OCI-LY3 (cell line): ENCODE measurements at regions not wholly inside any gene's neighbourhood (a gene's known extent, or its start where the extent isn't known, plus 50 kb on each side); places are given as distances from the start of the nearest gene placed in this dataset.
A peak's percentile ranks its signal among the peaks of the same experiment; 100 is the strongest.
"Not testable (repeated sequence)": the region's sequence is repeated elsewhere in the genome, so short reads cannot be mapped to it uniquely, and the experiment has no call there.

ENCODE experiments used
- H2AFZ ChIP-seq: fragments of 200-600, 300-600 bp; shearing (Covaris generic); 2 replicates; pipeline ENCODE4 v1.6.0; 2014; ENCODE audit warnings: antibody characterized with exemption, low read depth, low read length
- H3K27ac ChIP-seq: fragments of 200-600, 300-600 bp; sonication (generic); 2 replicates; pipeline ENCODE4 v1.5.1; 2014; ENCODE audit warnings: mild to moderate bottlenecking, low read length, moderate library complexity, mixed read lengths
- H3K27me3 ChIP-seq: fragments of 200-600, 300-600 bp; sonication (generic); 2 replicates; pipeline ENCODE4 v1.6.1; 2014; ENCODE audit warnings: low read depth, low read length, mixed read lengths
- H3K36me3 ChIP-seq: fragments of 200-600, 300-600 bp; sonication (generic); replicated peaks from 2 replicates; pipeline ENCODE3; 2014; ENCODE audit warnings: low read depth, low read length, mixed read lengths
- H3K4me1 ChIP-seq: fragments of 300-600, 200-600 bp; sonication (generic); 2 replicates; pipeline ENCODE4 v1.6.1; 2014; ENCODE audit warnings: low read length, mixed read lengths
- H3K4me2 ChIP-seq: fragments of 200-600, 300-600 bp; sonication (generic); 2 replicates; pipeline ENCODE4 v1.6.1; 2014; ENCODE audit warnings: low read length, mixed read lengths
- H3K4me3 ChIP-seq: fragments of 300-600, 200-600 bp; sonication (generic); 2 replicates; pipeline ENCODE4 v1.5.1; 2014; ENCODE audit warnings: antibody characterized with exemption, mild to moderate bottlenecking, low read length, moderate library complexity
- H3K79me2 ChIP-seq: fragments of 300-600, 200-600 bp; shearing (Covaris generic); 2 replicates; pipeline ENCODE4 v1.6.1; 2014; ENCODE audit warnings: mild to moderate bottlenecking, low read length, mixed read lengths
- H3K9ac ChIP-seq: fragments of 300-600, 200-600 bp; shearing (Covaris generic); 2 replicates; pipeline ENCODE4 v1.6.0; 2014; ENCODE audit warnings: mild to moderate bottlenecking, low read length, moderate library complexity
- H3K9me3 ChIP-seq: fragments of 200-600, 300-600 bp; shearing (Covaris generic); 2 replicates; pipeline ENCODE4 v1.6.1; 2014; ENCODE audit warnings: low read length, mixed read lengths; ENCODE audit not compliant: insufficient read depth
- H4K20me1 ChIP-seq: fragments of 200-600, 300-600 bp; sonication (generic); 2 replicates; pipeline ENCODE4 v1.6.1; 2016; ENCODE audit warnings: low read length, mixed read lengths; ENCODE audit not compliant: insufficient read depth
- CTCF ChIP-seq: fragments of 200-600, 300-600 bp; sonication (generic); IDR thresholded peaks from 2 replicates; pipeline ENCODE4 v1.5.1; 2014; ENCODE audit warnings: antibody characterized with exemption, low read length, low read depth
- EZH2phosphoT487 ChIP-seq: fragments of 200-600 bp; shearing (Covaris generic); IDR thresholded peaks from 2 replicates; pipeline ENCODE4 v1.6.1; 2018; ENCODE audit warnings: antibody characterized with exemption, mixed run types, low read depth

- Histone ChIP-seq H3K4me2 (no peak overlapping the region), H4K20me1 (no peaks in the 10 kb centered on the region), H3K27me3 (no peaks in the 10 kb centered on the region), H2AFZ (no peak overlapping the region), H3K9me3 (no peaks in the 10 kb centered on the region), H3K4me1 (peaks cover 3% of the 10 kb centered on the region; the same call in 1 of the 2 replicates), H3K79me2 (no peaks in the 10 kb centered on the region), H3K4me3 (no peak overlapping the region), H3K27ac (no peak overlapping the region), H3K9ac (no peak overlapping the region), H3K36me3 (no peaks in the 10 kb centered on the region)
- no peak for TF ChIP-seq EZH2phosphoT487
- TF ChIP-seq CTCF, result no peak
These were observed 109.4 kb upstream of the ZNF92 start for GRCh38 chr7:65264258-65264657.

- H3K4me3 ChIP-seq, H3K4me1 ChIP-seq, H3K27ac ChIP-seq, H3K9ac ChIP-seq, H3K27me3 ChIP-seq, H4K20me1 ChIP-seq, H3K36me3 ChIP-seq, H2AFZ ChIP-seq, H3K79me2 ChIP-seq, H3K9me3 ChIP-seq, H3K4me2 ChIP-seq: not testable (repeated sequence)
These were observed 113.0 kb upstream of the ZNF92 start for GRCh38 chr7:65260673-65261072.

GRCh38 chr7:65259864-65260525 lies 113.7 kb upstream of the ZNF92 start:
- H3K27me3 ChIP-seq, H3K9me3 ChIP-seq, H2AFZ ChIP-seq: not testable (repeated sequence)

DNA sequence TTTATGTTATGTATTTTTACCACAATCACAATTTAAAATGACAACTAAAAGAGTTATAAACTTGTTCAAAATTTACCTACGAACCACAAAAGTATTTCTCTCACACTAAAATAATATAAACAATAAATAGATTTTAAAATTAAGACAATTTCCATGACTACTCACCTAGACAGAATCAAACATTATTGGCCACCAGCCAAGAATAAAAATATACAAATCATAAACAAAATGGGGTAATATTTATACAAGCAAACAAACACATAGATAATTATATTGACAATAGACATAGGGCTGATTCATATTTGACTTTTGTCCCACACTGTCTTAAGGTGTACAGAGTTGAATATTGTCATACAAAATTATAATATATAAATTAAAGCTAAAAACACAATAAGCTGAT lies 119.6 kb upstream of the ZNF92 start:
- Histone ChIP-seq H3K79me2 (no peaks in the 10 kb centered on the region), H3K36me3 (no peaks in the 10 kb centered on the region), H3K4me3 (no peak overlapping the region), H3K27me3 (no peaks in the 10 kb centered on the region), H3K9ac (no peak overlapping the region), H3K9me3 (no peaks in the 10 kb centered on the region), H3K4me2 (no peak overlapping the region), H3K4me1 (no peaks in the 10 kb centered on the region), H4K20me1 (no peaks in the 10 kb centered on the region), H3K27ac (no peak overlapping the region), H2AFZ (no peak overlapping the region)
- TF ChIP-seq EZH2phosphoT487 (no peak), CTCF (no peak)

More at GRCh38 chr7:65259864-65260525, 113.7 kb upstream of the ZNF92 start:
- H4K20me1 ChIP-seq, H3K27ac ChIP-seq, H3K4me2 ChIP-seq, H3K4me3 ChIP-seq, H3K79me2 ChIP-seq, H3K9ac ChIP-seq, H3K36me3 ChIP-seq, H3K4me1 ChIP-seq: not testable (repeated sequence)

DNA sequence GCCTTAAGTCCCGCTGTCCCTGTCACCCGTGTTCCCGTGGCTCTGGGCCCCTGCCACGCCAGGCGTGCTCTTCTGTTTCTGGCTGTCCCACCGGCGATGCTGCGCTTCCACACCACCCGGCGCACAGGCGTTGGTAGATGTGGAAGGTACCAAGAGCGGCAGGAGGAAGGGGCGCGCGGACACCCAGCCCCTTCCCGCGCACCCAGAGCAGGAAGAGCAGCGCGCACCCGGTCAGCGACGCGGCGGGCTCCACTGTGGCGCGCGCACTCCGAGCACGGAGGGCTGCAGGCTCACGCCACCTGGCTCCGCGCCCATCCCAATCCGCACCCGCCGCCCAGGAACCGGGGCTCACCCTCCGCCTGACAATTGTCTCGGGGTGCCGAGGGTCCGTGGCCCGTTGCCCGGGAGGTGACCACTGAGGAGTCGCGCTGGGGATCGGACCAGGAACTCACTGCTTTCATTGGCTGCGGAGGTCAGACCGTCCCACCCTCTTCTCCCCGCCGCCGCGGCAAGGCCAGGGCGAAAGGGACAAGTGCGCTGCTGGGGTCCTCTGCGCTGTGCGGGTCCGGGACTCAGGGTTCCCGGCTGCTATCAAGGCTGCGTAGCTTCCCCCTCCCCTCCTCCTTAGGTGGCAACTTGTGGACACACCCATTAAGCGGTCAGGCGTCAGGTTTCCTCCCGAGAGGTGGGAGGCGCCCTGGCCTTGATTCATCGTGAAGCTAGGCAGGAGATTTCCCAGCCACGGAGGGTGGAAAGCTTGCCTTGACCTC lies 121.6 kb upstream of the ZNF92 start:
- Histone ChIP-seq H3K9ac (peak overlapping the region; percentile 69), H3K9me3 (no peaks in the 10 kb centered on the region), H2AFZ (peak overlapping the region; percentile 96), H4K20me1 (no peaks in the 10 kb centered on the region), H3K4me3 (peak overlapping the region; percentile 91), H3K4me1 (no peaks in the 10 kb centered on the region), H3K27ac (no peak overlapping the region), H3K79me2 (no peaks in the 10 kb centered on the region), H3K27me3 (no peaks in the 10 kb centered on the region), H3K36me3 (no peaks in the 10 kb centered on the region), H3K4me2 (peak overlapping the region; percentile 90)
- TF ChIP-seq CTCF, result no peak
- no peak for TF ChIP-seq EZH2phosphoT487
